IMR-90 (cell line): ENCODE measurements at regions not wholly inside any gene's neighbourhood (a gene's known extent, or its start where the extent isn't known, plus 50 kb on each side); places are given as distances from the start of the nearest gene placed in this dataset.

Experiments used
- ATAC-seq: fragments of 200-7000 bp; cut with Tn5 transposase; 2 replicates; pipeline ENCODE4 v1.9.1; 2020; ENCODE audit warnings: low read depth, mild to moderate bottlenecking, moderate library complexity
- BruUV-seq: library from RNA; stranded (reverse); fragments of 400-500 nt; replicated peaks from 2 replicates; lab custom pipeline; 2021; lab: Mats Ljungman, UMichigan
- CTCF ChIA-PET: fragments of 300-600 bp; formaldehyde crosslinking; extraction: SDS; loops from one replicate; lab custom pipeline; 2021; ENCODE audit warnings: antibody characterized with exemption; lab: Yijun Ruan, JAX
- POLR2A ChIA-PET: fragments of 300-600 bp; sonication (Branson Sonifier 250); formaldehyde crosslinking; loops from one replicate; lab custom pipeline; 2022; ENCODE audit warnings: antibody characterized with exemption; ENCODE audit not compliant: unreplicated experiment; lab: Charles Lee
- DNase-seq: peaks from one replicate; pipeline ENCODE4 v3.0.0; 2013
- H2AFZ ChIP-seq: replicated peaks from 2 replicates; pipeline ENCODE3; 2013; ENCODE audit warnings: low read length, mild to moderate bottlenecking; ENCODE audit not compliant: poor library complexity
- H2AK5ac ChIP-seq: 2 replicates; pipeline ENCODE4 v1.6.1; 2013; ENCODE audit warnings: low read depth, low read length, inconsistent platforms
- H2AK9ac ChIP-seq: replicated peaks from 2 replicates; pipeline ENCODE3; 2013; ENCODE audit warnings: mild to moderate bottlenecking, low read depth, low read length, moderate library complexity; ENCODE audit not compliant: poor library complexity
- H2BK120ac ChIP-seq: 2 replicates; pipeline ENCODE4 v1.6.1; 2013; ENCODE audit warnings: low read depth, low read length, inconsistent platforms
- H2BK15ac ChIP-seq: 3 replicates; pipeline ENCODE4 v1.6.1; 2013; ENCODE audit warnings: low read depth, low read length, inconsistent platforms
- H2BK20ac ChIP-seq: 2 replicates; pipeline ENCODE4 v1.6.1; 2013; ENCODE audit warnings: low read depth, mild to moderate bottlenecking, inconsistent platforms, low read length, moderate library complexity
- H2BK5ac ChIP-seq: 2 replicates; pipeline ENCODE4 v1.6.1; 2013; ENCODE audit warnings: mild to moderate bottlenecking, low read depth, low read length, inconsistent platforms; ENCODE audit not compliant: poor library complexity, severe bottlenecking
- H3K14ac ChIP-seq: replicated peaks from 2 replicates; pipeline ENCODE4 v1.6.1; 2013; ENCODE audit warnings: low read depth, low read length, inconsistent platforms
- H3K18ac ChIP-seq: 2 replicates; pipeline ENCODE4 v1.6.1; 2013; ENCODE audit warnings: low read depth, low read length, control low read depth
- H3K23ac ChIP-seq: 2 replicates; pipeline ENCODE4 v1.6.1; 2013; ENCODE audit warnings: low read depth, low read length, inconsistent platforms
- H3K27ac ChIP-seq: 2 replicates; pipeline ENCODE4 v1.5.1; 2013; ENCODE audit warnings: mild to moderate bottlenecking, control low read depth, low read length; ENCODE audit not compliant: insufficient read depth
- H3K27me3 ChIP-seq: 2 replicates; pipeline ENCODE4 v1.6.1; 2013; ENCODE audit warnings: low read length; ENCODE audit not compliant: control insufficient read depth, insufficient read depth
- H3K36me3 ChIP-seq: 2 replicates; pipeline ENCODE4 v1.6.1; 2013; ENCODE audit warnings: low read length, mixed read lengths; ENCODE audit not compliant: control insufficient read depth, insufficient read depth
- H3K4ac ChIP-seq: 2 replicates; pipeline ENCODE4 v1.6.1; 2013; ENCODE audit warnings: low read depth, low read length, inconsistent platforms
- H3K4me1 ChIP-seq: 2 replicates; pipeline ENCODE4 v1.6.1; 2013; ENCODE audit warnings: low read length, mixed read lengths; ENCODE audit not compliant: control insufficient read depth, insufficient read depth
- H3K4me2 ChIP-seq: 2 replicates; pipeline ENCODE4 v1.6.1; 2013; ENCODE audit warnings: low read depth, mild to moderate bottlenecking, control low read depth, low read length, moderate library complexity
- H3K4me3 ChIP-seq: 2 replicates; pipeline ENCODE4 v1.5.1; 2013; ENCODE audit warnings: low read depth, mild to moderate bottlenecking, control low read depth, low read length, moderate library complexity; ENCODE audit not compliant: insufficient read depth
- H3K56ac ChIP-seq: 2 replicates; pipeline ENCODE4 v1.6.1; 2013; ENCODE audit warnings: low read length, inconsistent platforms; ENCODE audit not compliant: insufficient read depth; ENCODE audit errors: extremely low read depth
- H3K79me1 ChIP-seq, 2 experiments: 2 replicates each; pipeline ENCODE4 v1.6.1; 2013; ENCODE audit warnings: low read length in 2 of 2, inconsistent platforms in 1 of 2, low read depth in 1 of 2
- H3K9ac ChIP-seq: 2 replicates; pipeline ENCODE4 v1.6.1; 2013; ENCODE audit warnings: low read depth, low read length, control low read depth
- H3K9me1 ChIP-seq: 2 replicates; pipeline ENCODE4 v1.6.1; 2013; ENCODE audit warnings: low read length, inconsistent platforms; ENCODE audit not compliant: insufficient read depth
- H3K9me3 ChIP-seq: 2 replicates; pipeline ENCODE4 v1.6.1; 2013; ENCODE audit warnings: low read length; ENCODE audit not compliant: control insufficient read depth, insufficient read depth
- H4K20me1 ChIP-seq: 2 replicates; pipeline ENCODE4 v1.6.1; 2013; ENCODE audit warnings: low read length, inconsistent platforms; ENCODE audit not compliant: insufficient read depth
- H4K5ac ChIP-seq: 2 replicates; pipeline ENCODE4 v1.6.1; 2013; ENCODE audit warnings: mild to moderate bottlenecking, low read depth, low read length, control low read depth
- H4K8ac ChIP-seq, 2 experiments: 2 replicates each; pipeline ENCODE4 v1.6.1; 2013; ENCODE audit warnings: low read depth in 2 of 2, low read length in 2 of 2, control low read depth in 1 of 2, inconsistent platforms in 1 of 2
- H4K91ac ChIP-seq: 2 replicates; pipeline ENCODE4 v1.6.1; 2013; ENCODE audit warnings: low read depth, low read length, inconsistent platforms; ENCODE audit not compliant: insufficient read depth
- BHLHE40 ChIP-seq: fragments of 150-350 bp; IDR thresholded peaks from 2 replicates; pipeline ENCODE4 v1.6.1; 2016; ENCODE audit warnings: mild to moderate bottlenecking, low read depth, low read length
- CEBPB ChIP-seq: IDR thresholded peaks from 2 replicates; pipeline ENCODE4 v1.6.1; 2012; ENCODE audit warnings: low read depth, low read length, improper control_type of control experiment
- CHD1 ChIP-seq: IDR thresholded peaks from 2 replicates; pipeline ENCODE4 v1.6.1; 2012; ENCODE audit warnings: low read depth, low read length, improper control_type of control experiment
- ELK1 ChIP-seq: fragments of 150-350 bp; IDR thresholded peaks from 2 replicates; pipeline ENCODE4 v1.6.1; 2016; ENCODE audit warnings: low read depth, mild to moderate bottlenecking, low read length, moderate library complexity, borderline replicate concordance
- FOS ChIP-seq: fragments of 150-350 bp; IDR thresholded peaks from 2 replicates; pipeline ENCODE4 v1.6.1; 2016; ENCODE audit warnings: low read depth, low read length
- MAFK ChIP-seq: IDR thresholded peaks from 2 replicates; pipeline ENCODE4 v1.6.1; 2012; ENCODE audit warnings: low read depth, low read length, improper control_type of control experiment
- MAZ ChIP-seq: IDR thresholded peaks from 2 replicates; pipeline ENCODE4 v1.6.1; 2012; ENCODE audit warnings: low read depth, mild to moderate bottlenecking, low read length, improper control_type of control experiment, moderate library complexity, borderline replicate concordance
- MXI1 ChIP-seq: IDR thresholded peaks from 2 replicates; pipeline ENCODE4 v1.6.1; 2012; ENCODE audit warnings: low read depth, mild to moderate bottlenecking, low read length, moderate library complexity, borderline replicate concordance
- NFE2L2 ChIP-seq: fragments of 150-350 bp; IDR thresholded peaks from 2 replicates; pipeline ENCODE4 v1.6.1; 2016; ENCODE audit warnings: low read depth, mild to moderate bottlenecking, low read length
- POLR2A ChIP-seq: IDR thresholded peaks from 2 replicates; pipeline ENCODE4 v1.6.1; 2012; ENCODE audit warnings: mild to moderate bottlenecking, low read depth, low read length
- RAD21 ChIP-seq: IDR thresholded peaks from 2 replicates; pipeline ENCODE4 v1.6.1; 2012; ENCODE audit warnings: low read length, improper control_type of control experiment
- RCOR1 ChIP-seq: IDR thresholded peaks from 2 replicates; pipeline ENCODE4 v1.6.1; 2012; ENCODE audit warnings: mild to moderate bottlenecking, low read length, improper control_type of control experiment; ENCODE audit not compliant: insufficient replicate concordance
- RFX5 ChIP-seq: IDR thresholded peaks from 2 replicates; pipeline ENCODE4 v1.8.0; 2012; ENCODE audit warnings: low read depth, mild to moderate bottlenecking, low read length, moderate library complexity
- SMC3 ChIP-seq: fragments of 150-350 bp; IDR thresholded peaks from 2 replicates; pipeline ENCODE4 v1.6.1; 2016; ENCODE audit warnings: low read depth, mild to moderate bottlenecking, antibody characterized with exemption, low read length, moderate library complexity
- USF2 ChIP-seq: fragments of 150-350 bp; IDR thresholded peaks from 2 replicates; pipeline ENCODE4 v1.6.1; 2017; ENCODE audit warnings: mild to moderate bottlenecking, antibody characterized with exemption, low read length, low read depth
- WGBS, 2 experiments: methylation state at CpG; one replicate each; pipeline versions ENCODE4 v1.1.5 to v1.1.7; 2013; ENCODE audit warnings: missing lambda C conversion rate in 2 of 2; ENCODE audit not compliant: insufficient read length in 1 of 2; ENCODE audit errors: extremely low coverage in 2 of 2; 5-methylcytosine and 5-hydroxymethylcytosine counted together
- dilution Hi-C: fragments of 300-500 bp; cut with HindIII; formaldehyde crosslinking; loops from one replicate; pipeline ENCODE4 v1.14.3; 2018; ENCODE audit warnings: low sequenced_read_pairs; ENCODE audit not compliant: unreplicated experiment
- in situ Hi-C: fragments of 300-500 bp; cut with MboI; formaldehyde crosslinking; loops from 3 replicates; pipeline ENCODE4 v1.14.3; 2019; ENCODE audit warnings: low sequenced_read_pairs, inconsistent platforms, mixed read lengths
- intact Hi-C: fragments of 100-400 bp; cut with micrococcal nuclease; formaldehyde crosslinking; loops from 2 replicates; pipeline ENCODE4 v1.10.0; 2022
- TF ChIP-seq, protein P1 (sequence below): conservative IDR thresholded peaks from 2 replicates; pipeline ENCODE4 v1.5.1; 2012; ENCODE audit warnings: mild to moderate bottlenecking, low read depth, low read length, improper control_type of control experiment

GRCh38 chr16:54696970-54697369 is 233.7 kb upstream of the IRX5 start:
- Histone ChIP-seq H3K18ac (no peak overlapping the region), H3K56ac (no peak overlapping the region), H3K27me3 (no peaks in the 10 kb centered on the region), H2AK9ac (no peak overlapping the region), H3K27ac (no peak overlapping the region), H4K8ac (no peak overlapping the region), H3K36me3 (no peaks in the 10 kb centered on the region), H3K14ac (no peak overlapping the region), H3K9me1 (no peaks in the 10 kb centered on the region), H2BK15ac (no peak overlapping the region), H3K4ac (no peak overlapping the region), H2BK5ac (no peak overlapping the region), H2BK20ac (no peak overlapping the region), H3K9me3 (peaks cover 7% of the 10 kb centered on the region; the same call in 1 of the 2 replicates), H4K91ac (no peak overlapping the region), H2BK120ac (no peak overlapping the region), H2AFZ (no peak overlapping the region), H3K4me1 (no peaks in the 10 kb centered on the region), H3K4me2 (no peak overlapping the region), H2AK5ac (no peak overlapping the region), H3K79me1 (no peaks in the 10 kb centered on the region), H4K20me1 (no peaks in the 10 kb centered on the region), H3K4me3 (no peak overlapping the region), H4K5ac (no peak overlapping the region), H3K23ac (no peak overlapping the region), H3K9ac (no peak overlapping the region)
- intact Hi-C loops (no loop called here), in situ Hi-C loops (no loop called here), dilution Hi-C loops (no loop called here)
- no TSS peak for BruUV-seq
- no peak for DNase-seq
- CTCF ChIA-PET = no interaction called here
- no CpG with 5 or more reads among the region's 9 CpGs for WGBS, 2 experiments
- POLR2A ChIA-PET = no interaction called here
- ATAC-seq = no peak
- TF ChIP-seq FOS = no peak
- no peak for TF ChIP-seq ELK1
- TF ChIP-seq BHLHE40 = no peak
- TF ChIP-seq CEBPB = no peak
- no peak for TF ChIP-seq POLR2A
- TF ChIP-seq SMC3 = no peak
- TF ChIP-seq NFE2L2 = no peak
- no peak for TF ChIP-seq RAD21
- TF ChIP-seq RFX5 = no peak
- no peak for TF ChIP-seq MAFK
- TF ChIP-seq CHD1 = no peak
- TF ChIP-seq USF2 = no peak
- no peak for TF ChIP-seq MXI1
- TF ChIP-seq MAZ = no peak
- TF ChIP-seq, protein P1, sequence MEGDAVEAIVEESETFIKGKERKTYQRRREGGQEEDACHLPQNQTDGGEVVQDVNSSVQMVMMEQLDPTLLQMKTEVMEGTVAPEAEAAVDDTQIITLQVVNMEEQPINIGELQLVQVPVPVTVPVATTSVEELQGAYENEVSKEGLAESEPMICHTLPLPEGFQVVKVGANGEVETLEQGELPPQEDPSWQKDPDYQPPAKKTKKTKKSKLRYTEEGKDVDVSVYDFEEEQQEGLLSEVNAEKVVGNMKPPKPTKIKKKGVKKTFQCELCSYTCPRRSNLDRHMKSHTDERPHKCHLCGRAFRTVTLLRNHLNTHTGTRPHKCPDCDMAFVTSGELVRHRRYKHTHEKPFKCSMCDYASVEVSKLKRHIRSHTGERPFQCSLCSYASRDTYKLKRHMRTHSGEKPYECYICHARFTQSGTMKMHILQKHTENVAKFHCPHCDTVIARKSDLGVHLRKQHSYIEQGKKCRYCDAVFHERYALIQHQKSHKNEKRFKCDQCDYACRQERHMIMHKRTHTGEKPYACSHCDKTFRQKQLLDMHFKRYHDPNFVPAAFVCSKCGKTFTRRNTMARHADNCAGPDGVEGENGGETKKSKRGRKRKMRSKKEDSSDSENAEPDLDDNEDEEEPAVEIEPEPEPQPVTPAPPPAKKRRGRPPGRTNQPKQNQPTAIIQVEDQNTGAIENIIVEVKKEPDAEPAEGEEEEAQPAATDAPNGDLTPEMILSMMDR = no peak
- TF ChIP-seq RCOR1 = no peak
